Trophoblast cell (in vitro differentiated cells and primary cell): ENCODE measurements at regions not wholly inside any gene's neighbourhood (a gene's known extent, or its start where the extent isn't known, plus 50 kb on each side); places are given as distances from the start of the nearest gene placed in this dataset.

Experiments used
- DNase-seq, 2 donors: peaks; one replicate each; pipeline ENCODE4 v3.0.0-alpha.2; 2016
- H2AFZ ChIP-seq: 2 replicates; pipeline ENCODE4 v1.6.1; 2013; ENCODE audit warnings: low read length, moderate library complexity, mild to moderate bottlenecking; ENCODE audit not compliant: insufficient read depth, poor library complexity
- H2AK5ac ChIP-seq: 2 replicates; pipeline ENCODE4 v1.6.1; 2013; ENCODE audit warnings: mild to moderate bottlenecking, low read length
- H2BK120ac ChIP-seq: 2 replicates; pipeline ENCODE4 v1.6.1; 2013; ENCODE audit warnings: low read length, mild to moderate bottlenecking, moderate library complexity; ENCODE audit not compliant: insufficient read depth, poor library complexity
- H2BK12ac ChIP-seq: 2 replicates; pipeline ENCODE4 v1.6.1; 2013; ENCODE audit warnings: mild to moderate bottlenecking, low read length, moderate library complexity
- H2BK5ac ChIP-seq: 2 replicates; pipeline ENCODE4 v1.6.1; 2013; ENCODE audit warnings: low read length, low read depth, moderate library complexity, mild to moderate bottlenecking; ENCODE audit not compliant: poor library complexity
- H3K14ac ChIP-seq: 2 replicates; pipeline ENCODE4 v1.6.1; 2013; ENCODE audit warnings: mild to moderate bottlenecking, low read length
- H3K18ac ChIP-seq: 2 replicates; pipeline ENCODE4 v1.6.1; 2013; ENCODE audit warnings: mild to moderate bottlenecking, low read length
- H3K23ac ChIP-seq: 2 replicates; pipeline ENCODE4 v1.6.1; 2013; ENCODE audit warnings: low read length
- H3K27ac ChIP-seq: 2 replicates; pipeline ENCODE4 v1.5.1; 2013; ENCODE audit warnings: low read depth, mild to moderate bottlenecking, inconsistent platforms, low read length, moderate library complexity
- H3K27me3 ChIP-seq: 2 replicates; pipeline ENCODE4 v1.6.1; 2013; ENCODE audit warnings: inconsistent platforms, mild to moderate bottlenecking, low read length, moderate library complexity; ENCODE audit not compliant: insufficient read depth
- H3K36me3 ChIP-seq, 2 experiments: 1 replicate in 1 of 2; 2 replicates in 1 of 2; pipeline ENCODE4 v1.6.1; 2013; ENCODE audit warnings: low read length in 2 of 2, mild to moderate bottlenecking in 2 of 2, moderate library complexity in 1 of 2; ENCODE audit not compliant: insufficient read depth in 2 of 2, control insufficient read depth in 1 of 2
- H3K4ac ChIP-seq: 2 replicates; pipeline ENCODE4 v1.6.1; 2013; ENCODE audit warnings: low read depth, mild to moderate bottlenecking, low read length, moderate library complexity
- H3K4me1 ChIP-seq, 2 experiments: 1 replicate in 1 of 2; 2 replicates in 1 of 2; pipeline ENCODE4 v1.6.1; 2013; ENCODE audit warnings: low read length in 2 of 2, mild to moderate bottlenecking in 2 of 2, moderate library complexity in 1 of 2; ENCODE audit not compliant: insufficient read depth in 2 of 2, control insufficient read depth in 1 of 2
- H3K4me2 ChIP-seq: 2 replicates; pipeline ENCODE4 v1.6.1; 2013; ENCODE audit warnings: inconsistent platforms, mild to moderate bottlenecking, low read length, moderate library complexity
- H3K4me3 ChIP-seq: 2 replicates; pipeline ENCODE4 v1.5.1; 2013; ENCODE audit warnings: mild to moderate bottlenecking, low read depth, low read length, inconsistent platforms
- H3K79me1 ChIP-seq: one replicate; pipeline ENCODE4 v1.6.1; 2013; ENCODE audit warnings: low read length
- H3K79me2 ChIP-seq: 2 replicates; pipeline ENCODE4 v1.6.1; 2013; ENCODE audit warnings: low read length, mild to moderate bottlenecking; ENCODE audit not compliant: control insufficient read depth, insufficient read depth, poor library complexity
- H3K9ac ChIP-seq: 2 replicates; pipeline ENCODE4 v1.6.1; 2013; ENCODE audit warnings: mild to moderate bottlenecking, low read length
- H3K9me3 ChIP-seq: 2 replicates; pipeline ENCODE4 v1.6.1; 2013; ENCODE audit warnings: low read depth, mild to moderate bottlenecking, control low read depth, inconsistent platforms, low read length; ENCODE audit not compliant: insufficient read depth
- H4K12ac ChIP-seq: 2 replicates; pipeline ENCODE4 v1.6.1; 2013; ENCODE audit warnings: low read depth, mild to moderate bottlenecking, low read length, moderate library complexity
- H4K8ac ChIP-seq: 2 replicates; pipeline ENCODE4 v1.6.1; 2013; ENCODE audit warnings: low read depth, mild to moderate bottlenecking, low read length, moderate library complexity
- H4K91ac ChIP-seq: one replicate; pipeline ENCODE4 v1.6.1; 2013; ENCODE audit warnings: low read depth, mild to moderate bottlenecking, low read length, moderate library complexity
- WGBS: extraction: QIAGEN DNeasy Blood & Tissue Kit; methylation state at CpG from one replicate; pipeline ENCODE4 v1.1.7; 2013; ENCODE audit warnings: missing lambda C conversion rate; ENCODE audit not compliant: insufficient read length, insufficient coverage; ENCODE audit errors: extremely low coverage; 5-methylcytosine and 5-hydroxymethylcytosine counted together

DNA sequence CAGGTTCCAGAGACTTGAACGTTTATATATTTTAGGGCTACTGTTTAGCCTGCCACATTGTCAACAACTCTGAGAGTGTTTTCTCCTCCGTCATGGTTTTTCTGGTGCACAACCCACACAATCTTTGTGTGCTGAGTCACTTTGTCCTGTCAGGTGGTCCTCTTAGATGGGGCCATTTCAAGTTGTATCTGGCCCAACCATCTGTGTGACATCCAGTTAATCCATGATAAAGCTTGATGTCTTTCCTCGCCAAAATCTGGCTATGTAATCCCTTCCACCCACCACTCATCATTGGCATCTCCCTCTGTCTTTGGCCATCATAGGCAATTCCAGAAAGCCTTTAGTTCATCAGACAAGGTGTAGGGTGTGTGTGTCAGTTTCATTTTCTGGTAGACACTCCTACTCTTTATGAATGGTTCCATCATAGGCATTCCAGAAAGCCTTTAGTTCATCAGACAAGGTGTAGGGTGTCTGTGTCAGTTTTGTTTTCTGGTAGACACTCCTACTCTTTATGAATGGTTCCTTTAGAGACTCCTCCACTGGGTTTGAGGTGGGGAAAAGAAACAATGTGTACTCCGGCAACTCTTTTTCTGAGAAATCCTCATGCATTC lies 282.0 kb upstream of the ACTBL2 start:
- no peaks in the 10 kb centered on the region for H3K36me3 ChIP-seq
- no peak overlapping the region for H4K12ac ChIP-seq
- H3K9me3 ChIP-seq, result peaks cover 2% of the 10 kb centered on the region
- peaks cover 0 to 5% of the 10 kb centered on the region in 2 experiments for H3K4me1 ChIP-seq
- no peak overlapping the region for H3K23ac ChIP-seq
- H4K8ac ChIP-seq, result no peak overlapping the region
- no peak overlapping the region for H2BK12ac ChIP-seq
- no peak overlapping the region for H3K4me3 ChIP-seq
- no peak overlapping the region for H2BK5ac ChIP-seq
- no peaks in the 10 kb centered on the region for H3K79me1 ChIP-seq
- no peak overlapping the region for H4K91ac ChIP-seq
- DNase-seq, result no peak
- H3K9ac ChIP-seq, result no peak overlapping the region
- H3K27me3 ChIP-seq, result no peaks in the 10 kb centered on the region
- no peak overlapping the region for H3K27ac ChIP-seq
- H3K4ac ChIP-seq, result no peak overlapping the region
- no peak overlapping the region for H2AFZ ChIP-seq
- H3K18ac ChIP-seq, result no peak overlapping the region
- no CpG with 5 or more reads among the region's 4 CpGs for WGBS
- H3K14ac ChIP-seq, result no peak overlapping the region
- H2BK120ac ChIP-seq, result no peak overlapping the region
- H2AK5ac ChIP-seq, result no peak overlapping the region
- no peak overlapping the region for H3K4me2 ChIP-seq
- H3K79me2 ChIP-seq, result no peaks in the 10 kb centered on the region

DNA sequence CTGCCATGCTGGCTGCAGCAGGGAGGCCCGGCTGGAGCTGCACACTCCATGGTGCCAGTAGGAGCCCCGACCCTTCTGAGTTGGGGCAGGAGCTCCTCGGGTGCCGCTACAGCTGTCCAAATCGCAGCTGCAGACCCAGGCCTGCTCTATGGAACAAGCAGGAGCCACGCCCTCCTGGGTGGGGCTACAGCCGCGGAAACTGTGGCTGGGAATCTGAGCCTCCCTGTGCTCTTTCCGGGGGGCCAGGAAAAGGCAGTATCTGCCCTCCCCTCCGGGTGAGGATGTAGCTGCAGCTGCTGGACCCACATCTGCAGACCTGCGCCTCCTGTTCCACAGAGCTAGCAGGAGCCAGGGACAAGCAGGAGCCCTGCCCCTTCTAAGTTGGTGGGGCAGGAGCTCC lies 278.9 kb upstream of the ACTBL2 start:
- Histone ChIP-seq H4K8ac (no peak overlapping the region), H3K27ac (no peak overlapping the region), H3K4ac (no peak overlapping the region), H3K4me2 (no peak overlapping the region), H3K23ac (no peak overlapping the region), H2BK5ac (no peak overlapping the region), H2AK5ac (no peak overlapping the region), H4K12ac (no peak overlapping the region), H3K36me3 (no peaks in the 10 kb centered on the region), H3K27me3 (no peaks in the 10 kb centered on the region), H2BK12ac (no peak overlapping the region), H3K79me2 (no peaks in the 10 kb centered on the region), H4K91ac (no peak overlapping the region), H3K79me1 (no peaks in the 10 kb centered on the region), H3K4me1 (peaks cover 0 to 2% of the 10 kb centered on the region in 2 experiments), H3K4me3 (no peak overlapping the region), H3K9me3 (peaks cover 2% of the 10 kb centered on the region), H3K18ac (no peak overlapping the region), H2BK120ac (no peak overlapping the region), H3K9ac (no peak overlapping the region), H3K14ac (no peak overlapping the region), H2AFZ (no peak overlapping the region)
- no CpG with 5 or more reads among the region's 11 CpGs for WGBS
- DNase-seq, result no peak

DNA sequence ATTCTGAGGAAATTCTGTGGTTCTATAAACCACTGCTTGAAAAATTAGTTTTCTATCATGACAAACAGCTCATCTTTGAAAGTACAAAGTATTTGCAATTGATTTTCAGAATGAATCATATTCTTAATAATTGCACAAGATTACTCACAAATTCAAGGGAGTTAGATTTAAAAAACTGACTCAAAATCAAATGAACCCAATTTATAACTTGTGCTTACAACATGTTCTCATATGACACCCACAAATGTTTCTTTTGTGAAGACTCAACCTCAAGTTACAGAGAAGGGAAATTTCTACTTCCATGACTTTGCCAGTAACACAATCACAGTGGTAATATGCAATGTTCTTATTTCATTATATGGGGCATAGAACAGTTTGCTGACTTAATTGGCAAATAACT lies 272.0 kb upstream of the ACTBL2 start:
- Histone ChIP-seq H3K14ac (no peak overlapping the region), H3K18ac (no peak overlapping the region), H3K9ac (no peak overlapping the region), H4K91ac (no peak overlapping the region), H2BK12ac (no peak overlapping the region), H3K79me2 (no peaks in the 10 kb centered on the region), H3K4ac (no peak overlapping the region), H3K4me1 (peaks cover 0 to under 1% of the 10 kb centered on the region in 2 experiments), H3K36me3 (no peaks in the 10 kb centered on the region), H3K23ac (no peak overlapping the region), H3K9me3 (no peaks in the 10 kb centered on the region), H3K79me1 (no peaks in the 10 kb centered on the region), H3K27me3 (no peaks in the 10 kb centered on the region), H2AFZ (no peak overlapping the region), H3K4me3 (no peak overlapping the region), H4K12ac (no peak overlapping the region), H3K27ac (no peak overlapping the region), H2AK5ac (no peak overlapping the region), H2BK120ac (no peak overlapping the region), H4K8ac (no peak overlapping the region), H2BK5ac (no peak overlapping the region), H3K4me2 (no peak overlapping the region)
- no peak for DNase-seq

DNA sequence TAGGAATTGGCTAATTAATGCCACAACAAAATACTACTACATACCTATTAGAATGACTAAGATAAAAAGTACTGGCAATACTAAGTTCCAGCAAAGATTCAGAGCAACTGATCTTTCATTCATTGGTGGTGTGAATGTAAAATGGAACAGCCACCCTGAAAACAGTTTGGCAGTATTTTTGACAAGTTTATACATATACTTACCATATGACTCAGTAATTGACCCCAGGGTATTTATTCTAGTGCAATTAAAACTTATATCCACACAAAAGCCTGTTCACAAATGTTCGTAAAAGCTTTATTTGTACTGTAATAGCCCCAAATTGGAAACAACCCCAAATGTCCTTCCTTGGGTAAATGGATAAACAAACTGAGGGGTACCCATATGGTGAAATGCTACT lies 270.8 kb upstream of the ACTBL2 start:
- no peak overlapping the region for H3K4ac ChIP-seq
- H3K4me1 ChIP-seq, result no peaks in the 10 kb centered on the region
- no peaks in the 10 kb centered on the region for H3K36me3 ChIP-seq
- no peak overlapping the region for H2AFZ ChIP-seq
- no peak overlapping the region for H2AK5ac ChIP-seq
- no peaks in the 10 kb centered on the region for H3K9me3 ChIP-seq
- H3K27me3 ChIP-seq, result no peaks in the 10 kb centered on the region
- no peaks in the 10 kb centered on the region for H3K79me1 ChIP-seq
- no peak overlapping the region for H3K9ac ChIP-seq
- H4K12ac ChIP-seq, result no peak overlapping the region
- H2BK120ac ChIP-seq, result no peak overlapping the region
- H4K8ac ChIP-seq, result no peak overlapping the region
- no peak overlapping the region for H2BK12ac ChIP-seq
- H3K4me2 ChIP-seq, result no peak overlapping the region
- no peak overlapping the region for H3K14ac ChIP-seq
- no peak overlapping the region for H2BK5ac ChIP-seq
- H4K91ac ChIP-seq, result no peak overlapping the region
- no peaks in the 10 kb centered on the region for H3K79me2 ChIP-seq
- H3K23ac ChIP-seq, result no peak overlapping the region
- H3K4me3 ChIP-seq, result no peak overlapping the region
- no peak for DNase-seq
- no peak overlapping the region for H3K18ac ChIP-seq
- WGBS, result no CpG with 5 or more reads among the region's 1 CpG
- no peak overlapping the region for H3K27ac ChIP-seq
